Liver (tissue), 3 donors: ENCODE measurements at regions not wholly inside any gene's neighbourhood (a gene's known extent, or its start where the extent isn't known, plus 50 kb on each side); places are given as distances from the start of the nearest gene placed in this dataset.
"Not testable (repeated sequence)": the region's sequence is repeated elsewhere in the genome, so short reads cannot be mapped to it uniquely, and the experiment has no call there.

ENCODE experiments used
- ATF3 ChIP-seq: IDR thresholded peaks from 2 replicates; pipeline ENCODE4 v1.6.1; 2016; ENCODE audit warnings: antibody characterized with exemption
- CTCF ChIP-seq: fragments of 150-350 bp; IDR thresholded peaks from 2 replicates; pipeline ENCODE4 v1.5.1; 2017; ENCODE audit warnings: improper control_type of control experiment, low read depth, low read length; ENCODE audit not compliant: missing input control
- GABPA ChIP-seq, 2 donors: IDR thresholded peaks in 1 of 2; conservative IDR thresholded peaks in 1 of 2; 2 replicates each; pipeline ENCODE4 v1.6.1; 2016; ENCODE audit warnings: antibody characterized with exemption in 2 of 2, mild to moderate bottlenecking in 1 of 2, moderate library complexity in 1 of 2
- HNF4G ChIP-seq: IDR thresholded peaks from 2 replicates; pipeline ENCODE4 v1.6.1; 2016; ENCODE audit warnings: antibody characterized with exemption
- JUND ChIP-seq, 2 donors: IDR thresholded peaks; 2 replicates each; pipeline ENCODE4 v1.6.1; 2016; ENCODE audit warnings: antibody characterized with exemption in 2 of 2
- MAX ChIP-seq: IDR thresholded peaks from 2 replicates; pipeline ENCODE4 v1.6.1; 2016; ENCODE audit warnings: antibody characterized with exemption
- NR2F2 ChIP-seq: IDR thresholded peaks from 2 replicates; pipeline ENCODE4 v1.6.1; 2016; ENCODE audit warnings: antibody characterized with exemption
- RAD21 ChIP-seq, 2 donors: IDR thresholded peaks; 2 replicates each; pipeline ENCODE4 v1.6.1; 2016; ENCODE audit warnings: antibody characterized with exemption in 2 of 2, mild to moderate bottlenecking in 2 of 2
- REST ChIP-seq: IDR thresholded peaks from 2 replicates; pipeline ENCODE4 v1.6.1; 2016; ENCODE audit warnings: antibody characterized with exemption, mild to moderate bottlenecking
- RXRA ChIP-seq, 2 donors: IDR thresholded peaks; 2 replicates each; pipeline ENCODE4 v1.6.1; 2017 to 2018; ENCODE audit warnings: antibody characterized with exemption in 2 of 2, mild to moderate bottlenecking in 1 of 2
- SP1 ChIP-seq: IDR thresholded peaks from 2 replicates; pipeline ENCODE4 v1.6.1; 2018; ENCODE audit warnings: antibody characterized with exemption, mild to moderate bottlenecking
- TAF1 ChIP-seq: conservative IDR thresholded peaks from 2 replicates; pipeline ENCODE4 v1.6.1; 2016; ENCODE audit warnings: antibody characterized with exemption, mild to moderate bottlenecking
- YY1 ChIP-seq: IDR thresholded peaks from 2 replicates; pipeline ENCODE4 v1.6.1; 2016; ENCODE audit warnings: antibody characterized with exemption, mild to moderate bottlenecking
- ZBTB33 ChIP-seq: IDR thresholded peaks from 2 replicates; pipeline ENCODE4 v1.6.1; 2016; ENCODE audit warnings: antibody characterized with exemption
- donor health status: healthy.
- donor health status: healthy.

- not testable (repeated sequence) for TF ChIP-seq MAX; ATF3; REST; CTCF; RXRA (IDR thresholded peaks at IDR 0.05); SP1; TAF1; GABPA (IDR thresholded peaks at IDR 0.05 in 1 of 2, conservative IDR thresholded peaks at IDR 0.05 in 1 of 2); RAD21 (IDR thresholded peaks at IDR 0.05); ZBTB33; NR2F2; YY1; JUND (IDR thresholded peaks at IDR 0.05); HNF4G
Measured at GRCh38 chr22:12297351-12297750, 3230.6 kb upstream of the OR11H1 start.
